HS-27A (cell line): ENCODE measurements at regions not wholly inside any gene's neighbourhood (a gene's known extent, or its start where the extent isn't known, plus 50 kb on each side); places are given as distances from the start of the nearest gene placed in this dataset.

ENCODE experiments used
- DNase-seq: peaks from one replicate; pipeline ENCODE4 v3.0.0-alpha.2; 2012; ENCODE audit warnings: low read depth, missing footprints

- peak; percentile 39 for DNase-seq
Observed at GRCh38 chr9:3732077-3733038, 206.6 kb upstream of the RFX3 start.

GRCh38 chr9:3730511-3730922 is 204.7 kb upstream of the RFX3 start:
- DNase-seq = no peak

- DNase-seq = no peak
Observed at GRCh38 chr9:3721096-3721495, 195.3 kb upstream of the RFX3 start.

GRCh38 chr9:3719286-3719685 is 193.5 kb upstream of the RFX3 start:
- no peak for DNase-seq

GRCh38 chr9:3716415-3716814 is 190.6 kb upstream of the RFX3 start:
- no peak for DNase-seq

- no peak for DNase-seq
Observed at GRCh38 chr9:3708751-3709150, 182.9 kb upstream of the RFX3 start.

- DNase-seq = no peak
Observed at GRCh38 chr9:3704890-3705289, 179.1 kb upstream of the RFX3 start.

GRCh38 chr9:3700772-3701171 is 175.0 kb upstream of the RFX3 start:
- DNase-seq = no peak

GRCh38 chr9:3699883-3700282 is 174.1 kb upstream of the RFX3 start:
- no peak for DNase-seq

GRCh38 chr9:3698531-3698930 is 172.7 kb upstream of the RFX3 start:
- DNase-seq = no peak

- DNase-seq = no peak
Observed at GRCh38 chr9:3698076-3698475, 172.3 kb upstream of the RFX3 start.

- DNase-seq = no peak
Observed at GRCh38 chr9:3696368-3696767, 170.6 kb upstream of the RFX3 start.

- DNase-seq = no peak
Observed at GRCh38 chr9:3692606-3693005, 166.8 kb upstream of the RFX3 start.

GRCh38 chr9:3689555-3689954 is 163.8 kb upstream of the RFX3 start:
- DNase-seq = no peak

GRCh38 chr9:3687145-3687544 is 161.3 kb upstream of the RFX3 start:
- no peak for DNase-seq

GRCh38 chr9:3682186-3682585 is 156.4 kb upstream of the RFX3 start:
- no peak for DNase-seq

- no peak for DNase-seq
Observed at GRCh38 chr9:3677541-3677940, 151.7 kb upstream of the RFX3 start.

GRCh38 chr9:3676766-3677165 is 151.0 kb upstream of the RFX3 start:
- DNase-seq = no peak

GRCh38 chr9:3675946-3676345 is 150.1 kb upstream of the RFX3 start:
- DNase-seq = no peak

- DNase-seq = no peak
Observed at GRCh38 chr9:3674561-3674960, 148.8 kb upstream of the RFX3 start.

- DNase-seq = no peak
Observed at GRCh38 chr9:3672399-3672798, 146.6 kb upstream of the RFX3 start.

- no peak for DNase-seq
Observed at GRCh38 chr9:3664044-3664443, 138.2 kb upstream of the RFX3 start.

- DNase-seq = no peak
Observed at GRCh38 chr9:3662671-3663070, 136.9 kb upstream of the RFX3 start.

- no peak for DNase-seq
Observed at GRCh38 chr9:3660936-3661335, 135.1 kb upstream of the RFX3 start.
